ENCODE measurements at regions not wholly inside any gene's neighbourhood (a gene's known extent, or its start where the extent isn't known, plus 50 kb on each side); places are given as distances from the start of the nearest gene placed in this dataset.

GRCh38 chr2:120530781-120531180, 184.8 kb downstream of the INHBB start:
- DNase-seq (ENCODE audit: low spot score) (no peak), FAIRE-seq (no peak), ATAC-seq (no peak)
- Histone ChIP-seq H3K36me3 (replicated peaks in 1 of 2; ENCODE audit: control insufficient read depth in 1 of 2, insufficient read depth in 2 of 2, low read length in 2 of 2) (no peaks in the 10 kb centered on the region), H3K9ac (ENCODE audit: insufficient read depth, low read depth, low read length) (no peak overlapping the region), H3K4me3 (replicated peaks in 1 of 3; ENCODE audit: insufficient read depth in 1 of 3, low read depth in 2 of 3, low read length in 3 of 3) (no peak overlapping the region), H3K27me3 (ENCODE audit: control insufficient read depth in 1 of 2, insufficient read depth in 2 of 2, low read length in 2 of 2) (peaks cover 6 to 26% of the 10 kb centered on the region in 2 experiments; a peak in 3 of 5 replicates), H2AFZ (ENCODE audit: low read length) (no peak overlapping the region), H3K27ac (ENCODE audit: extremely low read length, insufficient read depth, low read length) (no peak overlapping the region), H4K20me1 (ENCODE audit: insufficient read depth, low read length) (no peaks in the 10 kb centered on the region), H3K9me3 (ENCODE audit: low read length) (no peaks in the 10 kb centered on the region), H3K4me1 (ENCODE audit: insufficient read depth, low read length) (peaks cover 66% of the 10 kb centered on the region), H3K4me2 (ENCODE audit: low read depth, low read length) (no peak overlapping the region), H3K79me2 (ENCODE audit: insufficient read depth, low read length) (no peaks in the 10 kb centered on the region)
- WGBS (ENCODE audit: low lambda C conversion rate): 63% methylated on average over 4 of the region's 4 CpGs
- intact Hi-C loops (cut with micrococcal nuclease; ENCODE audit: unreplicated experiment): no loop called here
- POLR2A ChIA-PET: interaction anchor here (1.4 kb wide), 1 partner anchor 8 kb away, joined by 3 read pairs; no protein-coding TSS in a partner anchor
- TF ChIP-seq CBFB (CRISPR knock-in tag; IDR thresholded peaks at IDR 0.05) (no peak), ZFP1 (CRISPR knock-in tag; IDR thresholded peaks at IDR 0.05) (no peak), BCL6 (CRISPR knock-in tag; IDR thresholded peaks at IDR 0.05) (no peak)
- BruUV-seq (replicated peaks): no TSS peak
- in situ Hi-C loops (cut with HindIII; ENCODE audit: extremely low pct_ligation_motif_present, low pct_unique_long_range_greater_than_20kb): no loop called here
- CTCF ChIA-PET (ENCODE audit: low intra/inter-chr PET ratio, low total read pairs): no interaction called here

DNA sequence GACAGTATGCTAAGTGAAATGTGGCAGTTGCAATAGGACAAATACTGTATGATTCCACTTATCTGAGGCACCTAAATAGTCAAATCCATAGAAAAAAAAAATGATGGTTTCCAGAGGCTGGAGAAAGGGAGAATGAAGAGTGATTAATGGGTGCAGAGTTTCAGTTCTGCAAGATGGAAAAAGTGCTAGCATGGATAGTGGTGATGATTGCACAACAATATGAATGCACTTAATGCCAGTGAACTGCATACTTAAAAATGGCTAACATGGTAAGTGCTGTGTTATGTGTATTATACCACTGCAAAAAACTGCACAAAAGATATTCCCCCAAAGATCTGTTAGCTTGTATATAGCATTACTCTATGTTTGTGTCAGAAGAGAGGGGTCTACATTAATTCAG, 185.4 kb downstream of the INHBB start:
- in situ Hi-C loops (cut with HindIII; ENCODE audit: extremely low pct_ligation_motif_present, low pct_unique_long_range_greater_than_20kb): no loop called here
- Histone ChIP-seq H3K4me1 (ENCODE audit: insufficient read depth, low read length) (peaks cover 60% of the 10 kb centered on the region), H3K27me3 (ENCODE audit: control insufficient read depth in 1 of 2, insufficient read depth in 2 of 2, low read length in 2 of 2) (peaks cover 6 to 31% of the 10 kb centered on the region in 2 experiments; a peak in 3 of 5 replicates), H4K20me1 (ENCODE audit: insufficient read depth, low read length) (no peaks in the 10 kb centered on the region), H3K9ac (ENCODE audit: insufficient read depth, low read depth, low read length) (no peak overlapping the region), H3K27ac (ENCODE audit: extremely low read length, insufficient read depth, low read length) (no peak overlapping the region), H3K79me2 (ENCODE audit: insufficient read depth, low read length) (no peaks in the 10 kb centered on the region), H3K4me2 (ENCODE audit: low read depth, low read length) (no peak overlapping the region), H3K9me3 (ENCODE audit: low read length) (no peaks in the 10 kb centered on the region), H2AFZ (ENCODE audit: low read length) (no peak overlapping the region), H3K36me3 (replicated peaks in 1 of 2; ENCODE audit: control insufficient read depth in 1 of 2, insufficient read depth in 2 of 2, low read length in 2 of 2) (no peaks in the 10 kb centered on the region), H3K4me3 (replicated peaks in 1 of 3; ENCODE audit: insufficient read depth in 1 of 3, low read depth in 2 of 3, low read length in 3 of 3) (no peak overlapping the region)
- no peak for ATAC-seq
- no peak for DNase-seq (ENCODE audit: low spot score)
- peak; percentile 4 for FAIRE-seq
- ChIA-PET POLR2A (interaction anchor here (1.0 to 1.4 kb wide), 3 partner anchors 7 to 19 kb away, joined by 3 to 4 read pairs (median 3); no protein-coding TSS in a partner anchor), CTCF (ENCODE audit: low intra/inter-chr PET ratio, low total read pairs) (no interaction called here)
- intact Hi-C loops (cut with micrococcal nuclease; ENCODE audit: unreplicated experiment): no loop called here
- no TSS peak for BruUV-seq (replicated peaks)
- TF ChIP-seq MLX (CRISPR knock-in tag; IDR thresholded peaks at IDR 0.05) (no peak), CEBPG (CRISPR knock-in tag; IDR thresholded peaks at IDR 0.05) (peak; percentile 63; the same call in 1 of the 2 replicates), CEBPB (IDR thresholded peaks at IDR 0.05; ENCODE audit: borderline replicate concordance, low read depth, low read length) (peak; percentile 85), ATF6 (CRISPR knock-in tag; conservative IDR thresholded peaks at IDR 0.05) (no peak), ZNF546 (CRISPR knock-in tag; conservative IDR thresholded peaks at IDR 0.05) (no peak), MYC (CRISPR knock-in tag; IDR thresholded peaks at IDR 0.05; ENCODE audit: borderline replicate concordance) (no peak), ZNF317 (CRISPR knock-in tag; IDR thresholded peaks at IDR 0.05) (no peak), GFI1 (CRISPR knock-in tag; IDR thresholded peaks at IDR 0.05; ENCODE audit: borderline replicate concordance) (no peak), NRL (CRISPR knock-in tag; IDR thresholded peaks at IDR 0.05; ENCODE audit: borderline replicate concordance) (no peak)
- TF ChIP-seq, protein P1, sequence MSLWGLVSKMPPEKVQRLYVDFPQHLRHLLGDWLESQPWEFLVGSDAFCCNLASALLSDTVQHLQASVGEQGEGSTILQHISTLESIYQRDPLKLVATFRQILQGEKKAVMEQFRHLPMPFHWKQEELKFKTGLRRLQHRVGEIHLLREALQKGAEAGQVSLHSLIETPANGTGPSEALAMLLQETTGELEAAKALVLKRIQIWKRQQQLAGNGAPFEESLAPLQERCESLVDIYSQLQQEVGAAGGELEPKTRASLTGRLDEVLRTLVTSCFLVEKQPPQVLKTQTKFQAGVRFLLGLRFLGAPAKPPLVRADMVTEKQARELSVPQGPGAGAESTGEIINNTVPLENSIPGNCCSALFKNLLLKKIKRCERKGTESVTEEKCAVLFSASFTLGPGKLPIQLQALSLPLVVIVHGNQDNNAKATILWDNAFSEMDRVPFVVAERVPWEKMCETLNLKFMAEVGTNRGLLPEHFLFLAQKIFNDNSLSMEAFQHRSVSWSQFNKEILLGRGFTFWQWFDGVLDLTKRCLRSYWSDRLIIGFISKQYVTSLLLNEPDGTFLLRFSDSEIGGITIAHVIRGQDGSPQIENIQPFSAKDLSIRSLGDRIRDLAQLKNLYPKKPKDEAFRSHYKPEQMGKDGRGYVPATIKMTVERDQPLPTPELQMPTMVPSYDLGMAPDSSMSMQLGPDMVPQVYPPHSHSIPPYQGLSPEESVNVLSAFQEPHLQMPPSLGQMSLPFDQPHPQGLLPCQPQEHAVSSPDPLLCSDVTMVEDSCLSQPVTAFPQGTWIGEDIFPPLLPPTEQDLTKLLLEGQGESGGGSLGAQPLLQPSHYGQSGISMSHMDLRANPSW (CRISPR knock-in tag; IDR thresholded peaks at IDR 0.05; ENCODE audit: borderline replicate concordance): no peak
